Heart left ventricle (tissue), 13 donors: ENCODE measurements at regions not wholly inside any gene's neighbourhood (a gene's known extent, or its start where the extent isn't known, plus 50 kb on each side); places are given as distances from the start of the nearest gene placed in this dataset.

Experiments
- POLR2A ChIP-seq, 2 donors: fragments of 450-650 bp; IDR thresholded peaks; one replicate each; pipeline ENCODE4 v1.6.1; 2017; ENCODE audit warnings: antibody characterized with exemption in 2 of 2, mild to moderate bottlenecking in 2 of 2, moderate library complexity in 2 of 2
- TF ChIP-seq, protein P1 (sequence below), 12 donors: fragments of 200-600 bp; sonication (generic) in 4 of 12; IDR thresholded peaks; one replicate each; pipeline versions ENCODE4 v1.5.0 to v1.8.0; 2018 to 2022; ENCODE audit warnings: antibody characterized with exemption in 12 of 12, mild to moderate bottlenecking in 5 of 12
- donor health status: ischemic (EF 13 %, LVEDD 7.1; RV severe dilation, severe dysfunction).
- donor health status: DM: no; HTN: yes; CAD: no.
- donor health status: DM: no; HTN: no; CAD: no.
- donor health status: ischemic (EF 25% LVEDD 6.9; RV normal size, moderate dysfunction).
- donor health status: ischemic (EF 25% LVEDD 5.7; RV mildly dilated, moderate dysfunction).
- donor health status: ischemic (EF 35%, LVEDD 5.7; RV mildly dilated, moderate dysfunction).
- donor health status: nonischemic (EF 11% LVEDD 7.7; RV severe dilation, severe dysfunction).
- donor health status: DM: yes; HTN: yes; CAD: no.
- donor health status: PGD.
- donor health status: ischemic (EF 29% LVEDD 5.4; RV normal size, mild dysfunction).
- donor health status: nonischemic (EF 23%, LVEDD 6.1; RV moderate dilation, normal function).

GRCh38 chr6:103885446-103885845 lies 974.3 kb downstream of the HACE1 start:
- TF ChIP-seq, protein P1, sequence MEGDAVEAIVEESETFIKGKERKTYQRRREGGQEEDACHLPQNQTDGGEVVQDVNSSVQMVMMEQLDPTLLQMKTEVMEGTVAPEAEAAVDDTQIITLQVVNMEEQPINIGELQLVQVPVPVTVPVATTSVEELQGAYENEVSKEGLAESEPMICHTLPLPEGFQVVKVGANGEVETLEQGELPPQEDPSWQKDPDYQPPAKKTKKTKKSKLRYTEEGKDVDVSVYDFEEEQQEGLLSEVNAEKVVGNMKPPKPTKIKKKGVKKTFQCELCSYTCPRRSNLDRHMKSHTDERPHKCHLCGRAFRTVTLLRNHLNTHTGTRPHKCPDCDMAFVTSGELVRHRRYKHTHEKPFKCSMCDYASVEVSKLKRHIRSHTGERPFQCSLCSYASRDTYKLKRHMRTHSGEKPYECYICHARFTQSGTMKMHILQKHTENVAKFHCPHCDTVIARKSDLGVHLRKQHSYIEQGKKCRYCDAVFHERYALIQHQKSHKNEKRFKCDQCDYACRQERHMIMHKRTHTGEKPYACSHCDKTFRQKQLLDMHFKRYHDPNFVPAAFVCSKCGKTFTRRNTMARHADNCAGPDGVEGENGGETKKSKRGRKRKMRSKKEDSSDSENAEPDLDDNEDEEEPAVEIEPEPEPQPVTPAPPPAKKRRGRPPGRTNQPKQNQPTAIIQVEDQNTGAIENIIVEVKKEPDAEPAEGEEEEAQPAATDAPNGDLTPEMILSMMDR (IDR thresholded peaks at IDR 0.05): no peak
- TF ChIP-seq POLR2A (IDR thresholded peaks at IDR 0.05): no peak
